HG02678 (cell line): ENCODE measurements at regions not wholly inside any gene's neighbourhood (a gene's known extent, or its start where the extent isn't known, plus 50 kb on each side); places are given as distances from the start of the nearest gene placed in this dataset.
"Not testable (repeated sequence)": the region's sequence is repeated elsewhere in the genome, so short reads cannot be mapped to it uniquely, and the experiment has no call there.

ENCODE experiments used
- ATAC-seq: cut with Tn5 transposase; IDR thresholded peaks from one replicate; pipeline ENCODE4 v1.9.1; 2021; ENCODE audit warnings: mild to moderate bottlenecking, moderate library complexity; ENCODE audit not compliant: unreplicated experiment

DNA sequence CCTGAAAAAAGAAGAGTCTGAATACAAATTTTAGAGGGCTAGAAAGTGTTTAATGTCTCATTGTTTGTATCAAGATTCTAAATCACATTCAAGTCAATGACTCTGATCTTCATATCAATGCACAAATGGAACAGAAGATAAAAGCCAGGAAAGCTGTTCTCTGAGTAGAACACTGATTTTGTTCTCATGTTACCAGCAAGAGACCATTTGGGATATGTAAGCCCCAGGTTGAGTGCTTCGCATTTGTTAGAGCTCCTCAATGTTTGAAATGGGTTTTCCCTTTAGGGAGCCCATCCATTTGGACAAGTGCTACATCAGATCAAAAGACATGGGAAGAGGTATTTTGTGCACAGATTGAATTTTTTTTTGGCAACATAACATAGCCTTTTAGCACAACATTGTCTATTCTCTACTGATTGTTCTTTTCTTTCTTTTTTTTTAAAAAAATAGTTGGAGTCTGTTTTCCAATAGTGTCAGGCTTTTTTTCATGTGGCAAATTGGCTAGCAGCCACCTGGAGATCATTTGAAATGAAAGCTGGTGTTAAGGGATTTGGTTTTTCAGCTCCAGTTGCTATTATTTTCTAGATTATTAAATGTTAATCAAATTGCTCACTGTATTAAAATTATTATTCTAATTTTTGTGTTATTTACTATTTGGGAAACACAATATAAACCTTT is 74.5 kb upstream of the ZPLD1 start:
- no peak for ATAC-seq

DNA sequence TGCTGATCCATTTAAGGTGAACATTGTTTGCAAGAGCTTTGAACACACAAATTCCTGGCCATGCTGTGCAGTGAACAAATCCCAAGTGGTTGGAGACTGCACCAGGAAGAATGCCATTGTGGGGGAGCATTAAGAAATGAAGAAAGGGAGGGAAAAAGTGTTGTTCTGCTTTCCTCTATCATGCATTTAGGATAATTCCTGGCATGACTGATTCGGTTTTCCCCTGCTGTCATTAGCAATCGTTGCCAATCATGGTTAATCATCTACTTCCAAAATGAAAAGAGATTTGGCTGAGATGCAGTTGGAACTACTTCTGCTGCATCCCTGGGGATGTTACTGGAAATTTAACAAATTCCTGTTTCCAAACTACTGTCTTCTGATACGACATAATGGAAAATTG is 73.7 kb upstream of the ZPLD1 start:
- ATAC-seq = no peak

DNA sequence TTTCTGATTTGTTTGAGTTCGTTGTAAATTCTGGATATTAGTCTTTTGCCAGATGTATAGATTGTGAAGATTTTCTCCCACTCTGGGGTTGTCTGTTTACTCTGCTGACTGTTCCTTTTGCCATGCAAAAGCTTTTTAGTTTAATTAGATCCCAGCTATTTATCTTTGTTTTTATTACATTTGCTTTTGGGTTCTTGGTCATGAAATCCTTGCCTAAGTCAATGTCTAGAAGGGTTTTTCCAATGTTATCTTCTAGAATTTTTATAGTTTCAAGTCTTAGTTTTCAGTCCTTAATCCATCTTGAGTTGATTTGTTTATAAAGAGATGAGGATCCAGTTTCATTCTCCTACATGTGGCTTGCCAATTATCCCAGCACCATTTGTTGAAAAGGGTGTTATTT is 68.7 kb upstream of the ZPLD1 start:
- not testable (repeated sequence) for ATAC-seq

DNA sequence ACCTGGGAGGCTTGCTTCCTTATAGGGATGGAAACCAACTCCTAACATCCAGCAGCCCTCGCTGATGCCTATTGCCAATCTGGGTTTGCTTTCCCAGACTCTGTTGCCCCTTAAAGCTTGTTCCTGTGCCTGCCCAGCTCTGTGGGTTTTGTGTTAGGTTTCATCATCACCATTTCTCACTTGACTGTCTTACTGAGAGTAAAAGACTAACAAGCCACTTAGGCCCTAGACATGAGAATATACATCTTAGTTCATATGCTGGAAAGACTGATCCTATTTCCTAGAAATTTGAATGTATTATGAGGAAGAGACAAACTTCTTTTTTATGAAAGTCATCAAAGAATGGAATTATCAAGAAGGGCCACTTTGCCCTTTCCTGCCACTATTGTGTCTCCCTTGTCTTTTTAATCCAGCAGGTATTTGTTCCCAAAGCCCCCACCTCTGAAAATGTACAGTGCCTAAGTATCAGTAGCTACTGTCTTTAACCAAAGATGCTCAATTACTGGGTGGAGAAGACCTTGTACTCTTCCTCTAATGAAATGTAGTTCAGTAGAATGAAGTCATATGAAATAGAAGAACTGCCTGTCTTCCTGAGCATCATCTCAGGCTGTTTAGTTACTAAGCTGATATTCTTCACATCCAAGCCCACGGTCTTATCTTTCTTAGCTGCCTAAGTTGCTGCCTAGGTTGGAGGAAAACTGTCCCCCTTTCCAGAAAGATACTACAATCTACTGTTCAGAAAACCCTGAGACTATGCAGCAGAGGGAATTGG is 59.8 kb upstream of the ZPLD1 start:
- ATAC-seq = no peak

DNA sequence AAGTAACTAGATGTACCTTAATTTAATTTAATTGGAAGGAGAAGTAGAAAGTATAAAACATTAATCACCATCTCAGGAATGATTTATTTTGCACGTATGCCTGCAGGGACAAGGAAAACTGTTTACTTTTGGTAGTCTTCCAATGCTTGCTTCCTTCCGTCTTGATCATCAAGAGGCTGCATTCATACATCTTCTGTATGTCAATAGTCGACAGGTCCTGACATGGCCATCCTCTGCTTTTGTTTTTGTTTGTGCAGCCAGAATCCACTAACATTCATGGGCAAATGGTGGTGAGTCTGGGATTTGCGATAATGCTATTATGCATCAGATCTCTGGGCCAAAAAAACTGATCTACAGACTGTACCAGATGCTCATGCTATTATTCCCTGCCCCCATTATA is 56.6 kb upstream of the ZPLD1 start:
- no peak for ATAC-seq

DNA sequence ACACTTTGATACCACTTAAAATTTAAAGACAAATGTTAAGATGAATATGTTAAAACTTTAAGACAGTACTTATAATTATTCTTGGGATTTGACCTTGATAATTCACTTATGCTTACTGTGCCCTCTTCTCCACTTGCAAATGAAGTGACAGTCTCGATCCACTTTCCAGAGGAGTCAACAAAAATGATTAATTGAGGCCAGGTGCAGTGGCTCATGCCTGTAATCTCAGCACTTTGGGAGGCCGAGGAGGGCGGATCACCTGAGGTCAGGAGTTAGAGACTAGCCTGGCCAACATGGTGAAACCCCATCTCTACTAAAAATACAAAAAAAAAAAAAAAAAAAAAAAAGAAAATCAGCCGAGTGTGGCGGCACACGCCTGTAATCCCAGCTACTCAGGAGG is 52.6 kb upstream of the ZPLD1 start:
- not testable (repeated sequence) for ATAC-seq
